DMS153 treated with DMSO at 0.1 percent for 48 hours (cell line): ENCODE measurements at regions not wholly inside any gene's neighbourhood (a gene's known extent, or its start where the extent isn't known, plus 50 kb on each side); places are given as distances from the start of the nearest gene placed in this dataset.
"Not testable (repeated sequence)": the region's sequence is repeated elsewhere in the genome, so short reads cannot be mapped to it uniquely, and the experiment has no call there.

ENCODE experiments used
- DNase-seq: peaks from one replicate; lab custom pipeline; 2025; ENCODE audit not compliant: unreplicated experiment; lab: John Stamatoyannopoulos, UW

- no peak for DNase-seq
Observed at GRCh38 chr2:47964277-47964676, 58.0 kb upstream of the FBXO11 start.

- DNase-seq, result no peak
Observed at GRCh38 chr2:47964722-47965434, 58.6 kb upstream of the FBXO11 start.

DNA sequence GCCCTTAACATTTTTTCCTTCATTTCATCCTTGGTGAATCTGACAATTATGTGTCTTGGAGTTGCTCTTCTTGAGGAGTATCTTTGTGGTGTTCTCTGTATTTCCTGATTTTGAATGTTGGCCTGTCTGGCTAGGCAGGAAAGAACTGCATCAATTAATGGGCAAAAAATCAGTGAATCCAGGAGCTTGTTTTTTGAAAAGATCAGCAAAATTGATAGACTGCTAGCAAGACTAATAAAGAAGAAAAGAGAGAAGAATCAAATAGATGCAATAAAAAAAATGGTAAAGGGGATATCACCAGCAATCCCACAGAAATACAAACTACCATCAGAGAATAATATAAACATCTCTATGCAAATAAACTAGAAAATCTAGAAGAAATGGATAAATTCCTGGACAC lies 70.4 kb upstream of the FBXO11 start:
- DNase-seq, result not testable (repeated sequence)

GRCh38 chr2:47984041-47984440 lies 77.7 kb upstream of the FBXO11 start:
- DNase-seq, result no peak

GRCh38 chr2:47990503-47990902 lies 84.2 kb upstream of the FBXO11 start:
- DNase-seq, result no peak

GRCh38 chr2:47992671-47993070 lies 86.4 kb upstream of the FBXO11 start:
- no peak for DNase-seq

DNA sequence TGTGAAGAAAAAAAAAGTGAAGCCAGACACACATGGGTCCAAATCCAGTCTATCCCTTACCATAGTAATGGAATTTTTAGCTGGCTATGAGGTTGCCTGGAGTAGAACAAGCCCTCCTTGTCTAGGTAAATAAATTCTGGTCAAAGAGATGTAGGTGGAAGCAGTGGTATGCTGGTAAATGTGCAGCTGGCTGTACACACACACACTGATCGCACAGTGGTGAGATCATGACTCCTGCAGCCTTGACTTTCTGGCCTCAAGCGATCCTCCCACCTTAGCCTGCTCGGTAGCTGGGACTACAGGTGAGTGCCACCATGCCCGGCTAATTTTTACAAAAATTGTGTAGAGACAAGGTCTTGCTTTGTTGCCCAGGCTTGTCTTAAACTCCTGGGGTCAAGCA lies 90.5 kb upstream of the FBXO11 start:
- no peak for DNase-seq

- no peak for DNase-seq
Observed at GRCh38 chr2:47999512-47999911, 93.2 kb upstream of the FBXO11 start.

- no peak for DNase-seq
Observed at GRCh38 chr2:48001498-48001897, 95.2 kb upstream of the FBXO11 start.

DNA sequence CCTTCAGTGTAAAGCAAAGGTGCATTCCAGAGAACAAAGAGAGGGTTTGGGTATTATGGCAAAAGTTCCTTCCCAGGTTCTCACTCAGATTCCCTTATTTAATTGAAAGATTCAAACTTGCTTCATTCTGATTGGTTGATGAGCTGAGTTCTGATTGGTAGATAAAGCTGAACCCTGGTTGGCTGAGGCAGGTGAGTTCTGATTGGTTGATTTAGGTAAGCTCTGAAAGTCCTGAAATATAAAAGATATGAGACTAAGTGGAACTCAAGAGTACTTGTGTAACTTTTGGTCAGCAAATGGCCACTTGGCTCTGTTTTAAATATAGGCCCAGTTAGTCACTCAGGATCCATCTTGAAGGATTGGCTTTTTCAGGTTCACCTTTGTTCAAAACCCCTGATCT lies 99.8 kb upstream of the FBXO11 start:
- DNase-seq, result no peak

- no peak for DNase-seq
Observed at GRCh38 chr2:48007699-48008268, 101.5 kb upstream of the FBXO11 start.

DNA sequence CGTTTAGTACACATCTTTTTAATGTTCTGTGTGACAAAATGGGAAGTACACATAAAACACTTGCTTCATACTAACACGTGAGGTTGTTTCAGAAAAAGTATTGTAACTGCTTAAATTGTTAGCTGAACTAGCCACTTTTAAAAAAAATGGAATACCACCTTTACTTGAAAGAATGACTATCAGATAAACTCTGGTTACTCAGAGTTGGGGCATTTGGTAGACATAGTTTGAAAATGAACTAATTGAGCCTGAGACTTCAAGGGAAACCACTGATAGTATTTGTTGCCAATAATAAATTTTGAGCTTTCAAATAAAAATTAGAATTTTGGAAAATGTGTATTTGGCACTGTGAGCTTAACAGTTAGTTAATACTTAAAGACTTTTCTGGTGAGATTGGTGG lies 103.0 kb upstream of the FBXO11 start:
- no peak for DNase-seq

GRCh38 chr2:48015421-48015820 lies 109.1 kb upstream of the FBXO11 start:
- no peak for DNase-seq

GRCh38 chr2:48016225-48017019 lies 110.1 kb upstream of the FBXO11 start:
- no peak for DNase-seq

DNA sequence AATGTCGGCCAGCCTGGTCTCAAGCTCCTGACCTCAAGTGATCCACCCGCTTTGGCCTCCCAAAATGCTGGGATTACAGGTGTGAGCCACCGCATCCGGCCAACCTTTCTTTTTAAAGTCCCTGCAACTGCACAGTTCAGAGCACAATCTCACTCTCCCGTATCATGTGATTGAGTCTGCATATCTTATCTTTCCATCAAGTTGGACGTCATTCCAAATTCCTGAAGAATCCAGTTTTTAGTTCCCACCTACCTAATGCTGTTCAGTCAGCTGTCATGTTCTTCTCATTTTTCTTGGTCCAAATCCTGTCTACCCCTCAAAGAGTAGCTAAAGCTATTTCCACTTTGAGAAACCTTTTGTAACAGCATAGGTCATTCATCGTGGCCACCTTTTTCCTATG lies 110.8 kb upstream of the FBXO11 start:
- no peak for DNase-seq

DNA sequence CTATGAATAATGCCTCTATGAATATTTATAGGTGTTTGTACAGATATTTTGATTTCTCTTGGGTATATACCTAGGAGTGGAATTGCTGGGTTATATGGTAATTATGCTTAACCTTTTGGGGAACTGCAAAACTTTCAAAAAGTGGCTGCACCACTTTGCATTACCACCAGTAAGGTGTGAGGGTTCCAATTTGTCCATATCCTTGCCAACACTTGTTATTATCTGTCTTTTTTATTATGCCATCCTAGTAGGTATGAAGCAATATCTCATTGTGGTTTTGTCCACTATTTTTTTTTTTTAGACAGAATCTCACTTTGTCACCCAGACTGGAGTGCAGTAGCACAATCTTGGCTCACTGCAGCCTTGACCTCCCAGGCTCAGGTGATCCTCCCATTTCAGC lies 112.2 kb upstream of the FBXO11 start:
- DNase-seq, result no peak

GRCh38 chr2:48026865-48027264 lies 120.6 kb upstream of the FBXO11 start:
- DNase-seq, result no peak

DNA sequence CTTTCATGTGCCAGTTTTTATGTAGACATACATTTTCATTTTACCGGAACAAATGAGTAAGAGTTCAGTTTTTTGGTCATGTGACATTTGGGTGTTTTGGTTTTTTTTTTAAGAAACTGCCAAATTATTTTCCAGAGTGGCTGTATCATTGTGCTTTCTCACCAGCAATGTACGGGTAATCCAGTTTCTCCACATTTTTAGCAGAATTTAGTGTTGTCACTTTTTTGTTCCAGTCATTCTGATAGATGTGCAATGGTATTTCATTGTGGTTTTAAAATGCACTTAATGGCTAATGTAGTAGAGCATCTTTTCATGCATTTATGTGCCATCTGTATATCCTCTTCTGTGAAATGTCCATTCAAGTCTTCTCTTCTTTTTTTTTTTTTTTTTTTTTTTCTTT lies 126.5 kb upstream of the FBXO11 start:
- no peak for DNase-seq

- DNase-seq, result no peak
Observed at GRCh38 chr2:48034295-48034694, 128.0 kb upstream of the FBXO11 start.

- no peak for DNase-seq
Observed at GRCh38 chr2:48036312-48036711, 130.0 kb upstream of the FBXO11 start.

DNA sequence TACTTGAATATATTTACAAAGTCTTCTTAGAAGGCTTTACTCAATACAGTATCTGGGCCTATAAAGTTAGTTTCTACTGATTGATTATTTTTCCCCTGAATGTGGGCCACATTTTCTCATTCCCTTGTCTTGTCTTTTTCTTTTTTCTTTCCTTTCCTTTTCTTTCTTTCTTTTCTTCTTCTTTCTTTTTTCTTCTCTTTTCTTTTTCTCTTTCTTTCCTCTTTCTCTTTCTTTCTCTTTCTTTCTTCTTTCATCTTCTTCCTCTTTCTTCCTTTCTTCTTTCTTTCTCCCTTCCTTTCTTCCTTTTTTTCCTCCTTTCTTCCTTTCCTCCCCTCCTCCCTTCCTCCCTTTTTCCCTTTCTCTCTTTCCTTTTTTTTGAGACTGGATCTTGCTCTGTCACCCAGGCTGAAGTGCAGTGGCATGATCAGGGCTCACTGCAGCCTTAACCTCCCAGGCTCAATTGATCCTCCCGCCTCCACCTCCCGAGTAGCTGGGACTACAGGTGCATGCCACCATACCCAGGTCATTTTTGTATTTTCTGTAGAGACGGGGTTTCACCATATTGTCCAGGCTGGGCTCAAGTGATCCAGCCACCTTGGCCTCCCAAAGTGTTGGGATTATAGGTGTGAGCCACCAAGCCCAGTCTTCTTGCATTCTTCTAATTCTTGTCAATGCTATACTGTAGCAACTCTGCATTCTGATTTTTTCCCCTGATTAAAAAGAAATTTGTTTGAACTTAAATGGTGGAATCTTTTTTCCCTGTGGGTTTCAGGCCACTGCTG lies 133.1 kb upstream of the FBXO11 start:
- DNase-seq, result no peak
